Neuronal stem cell (in vitro differentiated cells): ENCODE measurements at regions not wholly inside any gene's neighbourhood (a gene's known extent, or its start where the extent isn't known, plus 50 kb on each side); places are given as distances from the start of the nearest gene placed in this dataset.
A peak's percentile ranks its signal among the peaks of the same experiment; 100 is the strongest.

ENCODE experiments used
- DNase-seq: peaks from one replicate; pipeline ENCODE4 v3.0.0-alpha.2; 2013; ENCODE audit warnings: low spot score
- H2AFZ ChIP-seq: one replicate; pipeline ENCODE4 v1.6.1; 2013; ENCODE audit warnings: mild to moderate bottlenecking, low read length, inconsistent platforms
- H2AK5ac ChIP-seq: 2 replicates; pipeline ENCODE4 v1.6.1; 2013; ENCODE audit warnings: low read depth, mild to moderate bottlenecking, inconsistent platforms, low read length, moderate library complexity, mixed read lengths
- H2BK120ac ChIP-seq: 2 replicates; pipeline ENCODE4 v1.6.1; 2013; ENCODE audit warnings: low read depth, mild to moderate bottlenecking, inconsistent platforms, low read length, moderate library complexity, mixed read lengths
- H2BK12ac ChIP-seq: one replicate; pipeline ENCODE4 v1.6.1; 2013; ENCODE audit warnings: low read length, inconsistent platforms
- H2BK15ac ChIP-seq: 2 replicates; pipeline ENCODE4 v1.6.1; 2013; ENCODE audit warnings: mild to moderate bottlenecking, low read length, inconsistent platforms, mixed read lengths
- H2BK5ac ChIP-seq: one replicate; pipeline ENCODE4 v1.6.1; 2013; ENCODE audit warnings: inconsistent platforms, mild to moderate bottlenecking, low read length, moderate library complexity
- H3K14ac ChIP-seq: one replicate; pipeline ENCODE4 v1.6.1; 2013; ENCODE audit warnings: low read length, inconsistent platforms
- H3K18ac ChIP-seq: 2 replicates; pipeline ENCODE4 v1.6.1; 2013; ENCODE audit warnings: low read length, inconsistent platforms
- H3K23ac ChIP-seq: 2 replicates; pipeline ENCODE4 v1.6.1; 2013; ENCODE audit warnings: low read depth, mild to moderate bottlenecking, mixed read lengths, low read length, inconsistent platforms; ENCODE audit not compliant: poor library complexity
- H3K27ac ChIP-seq: replicated peaks from 3 replicates; pipeline ENCODE4 v1.5.1; 2013; ENCODE audit warnings: low read length, inconsistent platforms
- H3K27me3 ChIP-seq, 3 experiments: 2 replicates each; pipeline ENCODE4 v1.6.1; 2013; ENCODE audit warnings: low read length in 3 of 3, mild to moderate bottlenecking in 2 of 3, inconsistent platforms in 1 of 3, low read depth in 1 of 3, mixed read lengths in 1 of 3, moderate library complexity in 1 of 3; ENCODE audit not compliant: control insufficient read depth in 3 of 3, insufficient read depth in 3 of 3
- H3K36me3 ChIP-seq, 2 donors: replicated peaks in 1 of 2; 2 replicates each; pipeline ENCODE4 v1.6.1; 2013; ENCODE audit warnings: low read length in 2 of 2; ENCODE audit not compliant: control insufficient read depth in 2 of 2, insufficient read depth in 2 of 2
- H3K4ac ChIP-seq: 2 replicates; pipeline ENCODE4 v1.6.1; 2013; ENCODE audit warnings: inconsistent platforms, mild to moderate bottlenecking, low read length, moderate library complexity
- H3K4me1 ChIP-seq, 2 donors: 1 replicate in 1 of 2; 2 replicates in 1 of 2; pipeline ENCODE4 v1.6.1; 2013; ENCODE audit warnings: low read length in 2 of 2, low read depth in 1 of 2; ENCODE audit not compliant: control insufficient read depth in 2 of 2, insufficient read depth in 1 of 2
- H3K4me2 ChIP-seq: one replicate; pipeline ENCODE4 v1.6.1; 2013; ENCODE audit warnings: mild to moderate bottlenecking, low read length, inconsistent platforms; ENCODE audit not compliant: insufficient read depth, poor library complexity, severe bottlenecking
- H3K4me3 ChIP-seq, 2 donors: 2 replicates each; pipeline ENCODE4 v1.5.1; 2013; ENCODE audit warnings: low read length in 2 of 2, mild to moderate bottlenecking in 2 of 2, inconsistent platforms in 1 of 2, moderate library complexity in 1 of 2
- H3K79me1 ChIP-seq: one replicate; pipeline ENCODE4 v1.6.1; 2013; ENCODE audit warnings: low read depth, mild to moderate bottlenecking, inconsistent platforms, low read length, moderate library complexity
- H3K9ac ChIP-seq: one replicate; pipeline ENCODE4 v1.6.1; 2013; ENCODE audit warnings: mild to moderate bottlenecking, low read depth, low read length, inconsistent platforms; ENCODE audit not compliant: poor library complexity
- H3K9me3 ChIP-seq, 2 donors: replicated peaks in 1 of 2; 2 replicates each; pipeline versions ENCODE3 to v1.6.1; 2013; ENCODE audit warnings: low read length in 2 of 2, mild to moderate bottlenecking in 2 of 2, inconsistent platforms in 1 of 2, low read depth in 1 of 2, mixed read lengths in 1 of 2, moderate library complexity in 1 of 2; ENCODE audit not compliant: control insufficient read depth in 2 of 2, insufficient read depth in 1 of 2
- H4K8ac ChIP-seq: one replicate; pipeline ENCODE4 v1.6.1; 2013; ENCODE audit warnings: low read depth, mild to moderate bottlenecking, inconsistent platforms, low read length, moderate library complexity
- H4K91ac ChIP-seq: one replicate; pipeline ENCODE4 v1.6.1; 2013; ENCODE audit warnings: low read length, low read depth, mild to moderate bottlenecking, inconsistent platforms; ENCODE audit not compliant: poor library complexity
- WGBS, 2 donors: extraction: QIAGEN DNeasy Blood & Tissue Kit; methylation state at CpG; one replicate each; pipeline ENCODE4 v1.1.7; 2013; ENCODE audit warnings: missing lambda C conversion rate in 2 of 2, mixed read lengths in 1 of 2; ENCODE audit not compliant: insufficient read length in 2 of 2, insufficient replicate concordance in 1 of 2; ENCODE audit errors: extremely low coverage in 2 of 2; 5-methylcytosine and 5-hydroxymethylcytosine counted together

- no peak overlapping the region for H3K9ac ChIP-seq
- no CpG with 5 or more reads among the region's 1 CpG for WGBS, 2 donors
- DNase-seq: no peak
- H2AFZ ChIP-seq: no peak overlapping the region
- H3K36me3 ChIP-seq: no peaks in the 10 kb centered on the region
- no peak overlapping the region for H2AK5ac ChIP-seq
- no peak overlapping the region for H2BK12ac ChIP-seq
- H3K4ac ChIP-seq: no peak overlapping the region
- H3K27me3 ChIP-seq: no peaks in the 10 kb centered on the region
- no peaks in the 10 kb centered on the region for H3K4me1 ChIP-seq
- no peak overlapping the region for H2BK120ac ChIP-seq
- H2BK5ac ChIP-seq: no peak overlapping the region
- H4K91ac ChIP-seq: no peak overlapping the region
- H3K4me2 ChIP-seq: no peak overlapping the region
- H3K4me3 ChIP-seq: no peak overlapping the region
- no peaks in the 10 kb centered on the region for H3K9me3 ChIP-seq
- H3K14ac ChIP-seq: no peak overlapping the region
- no peak overlapping the region for H3K27ac ChIP-seq
- H3K18ac ChIP-seq: no peak overlapping the region
- H2BK15ac ChIP-seq: no peak overlapping the region
- no peak overlapping the region for H4K8ac ChIP-seq
- H3K79me1 ChIP-seq: no peaks in the 10 kb centered on the region
- no peak overlapping the region for H3K23ac ChIP-seq
Observed at GRCh38 chr9:73347720-73348119, 196.1 kb downstream of the ANXA1 start.

DNA sequence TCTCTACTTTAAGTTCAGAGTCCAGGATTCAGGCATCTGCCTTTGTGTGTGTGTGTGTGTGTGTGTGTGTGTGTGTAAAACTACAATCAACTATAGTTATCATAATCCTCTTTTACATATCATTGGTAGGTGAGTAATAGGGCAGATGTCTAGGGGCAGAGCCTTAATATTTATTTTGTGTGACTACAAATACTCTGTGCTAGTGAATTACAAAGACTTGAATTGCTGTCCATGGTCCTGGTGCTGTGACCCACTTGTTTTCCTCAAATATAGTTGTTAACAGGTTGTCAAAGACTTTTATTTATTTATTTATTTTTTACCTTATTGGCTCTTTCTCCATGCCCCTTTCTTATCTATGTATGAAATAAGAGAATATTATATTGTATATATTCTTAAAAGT, 196.8 kb downstream of the ANXA1 start:
- Histone ChIP-seq H3K4ac (no peak overlapping the region), H3K18ac (no peak overlapping the region), H3K4me3 (no peak overlapping the region), H3K36me3 (no peaks in the 10 kb centered on the region), H2BK120ac (no peak overlapping the region), H3K14ac (no peak overlapping the region), H3K4me2 (no peak overlapping the region), H2AFZ (no peak overlapping the region), H3K27ac (no peak overlapping the region), H4K8ac (no peak overlapping the region), H2BK12ac (no peak overlapping the region), H2AK5ac (no peak overlapping the region), H3K4me1 (no peaks in the 10 kb centered on the region), H3K9ac (no peak overlapping the region), H3K9me3 (no peaks in the 10 kb centered on the region), H3K79me1 (no peaks in the 10 kb centered on the region), H3K23ac (no peak overlapping the region), H3K27me3 (no peaks in the 10 kb centered on the region), H2BK15ac (no peak overlapping the region), H2BK5ac (no peak overlapping the region), H4K91ac (no peak overlapping the region)
- DNase-seq: peak; percentile 8

GRCh38 chr9:73349476-73349875, 197.8 kb downstream of the ANXA1 start:
- no CpG with 5 or more reads among the region's 2 CpGs for WGBS, 2 donors
- Histone ChIP-seq H3K79me1 (no peaks in the 10 kb centered on the region), H3K4me1 (no peaks in the 10 kb centered on the region), H3K27me3 (no peaks in the 10 kb centered on the region), H3K36me3 (no peaks in the 10 kb centered on the region), H3K14ac (no peak overlapping the region), H2BK120ac (no peak overlapping the region), H3K9ac (no peak overlapping the region), H4K8ac (no peak overlapping the region), H4K91ac (no peak overlapping the region), H2BK15ac (no peak overlapping the region), H3K18ac (no peak overlapping the region), H2AK5ac (no peak overlapping the region), H3K4me3 (no peak overlapping the region), H3K27ac (no peak overlapping the region), H2BK5ac (no peak overlapping the region), H2BK12ac (no peak overlapping the region), H2AFZ (no peak overlapping the region), H3K4ac (no peak overlapping the region), H3K23ac (no peak overlapping the region), H3K4me2 (no peak overlapping the region), H3K9me3 (no peaks in the 10 kb centered on the region)
- no peak for DNase-seq

DNA sequence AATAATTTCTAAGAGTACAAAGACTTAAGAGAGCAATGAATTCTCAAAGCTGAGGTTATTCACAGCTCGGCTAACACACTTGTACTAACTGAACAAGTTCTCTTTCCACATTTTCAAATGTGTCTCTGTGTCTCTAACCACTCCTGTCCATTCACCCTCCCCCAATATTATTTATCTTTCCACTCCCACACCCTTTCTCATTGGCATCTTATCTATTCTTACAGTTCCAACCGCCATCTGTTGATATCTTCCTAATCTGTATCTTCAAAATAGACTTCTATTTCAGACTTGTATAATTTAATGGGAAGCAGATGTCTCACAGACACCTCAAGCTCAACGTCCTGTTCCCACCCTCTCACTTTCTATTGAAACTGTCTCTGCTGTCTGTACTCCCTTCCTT, 205.9 kb downstream of the ANXA1 start:
- no peak overlapping the region for H3K27ac ChIP-seq
- H3K4ac ChIP-seq: no peak overlapping the region
- no peak overlapping the region for H4K91ac ChIP-seq
- H3K23ac ChIP-seq: no peak overlapping the region
- no peak overlapping the region for H2BK12ac ChIP-seq
- H3K4me2 ChIP-seq: no peak overlapping the region
- no peaks in the 10 kb centered on the region for H3K36me3 ChIP-seq
- DNase-seq: no peak
- no peaks in the 10 kb centered on the region for H3K9me3 ChIP-seq
- H2AFZ ChIP-seq: no peak overlapping the region
- H4K8ac ChIP-seq: no peak overlapping the region
- H2BK5ac ChIP-seq: no peak overlapping the region
- no peaks in the 10 kb centered on the region for H3K27me3 ChIP-seq
- no peak overlapping the region for H3K14ac ChIP-seq
- no peak overlapping the region for H3K9ac ChIP-seq
- no peak overlapping the region for H2AK5ac ChIP-seq
- no peak overlapping the region for H3K4me3 ChIP-seq
- no peak overlapping the region for H2BK15ac ChIP-seq
- no peak overlapping the region for H3K18ac ChIP-seq
- H3K79me1 ChIP-seq: no peaks in the 10 kb centered on the region
- whole genome bisulfite sequencing, 2 donors: no CpG with 5 or more reads among the region's 3 CpGs
- no peak overlapping the region for H2BK120ac ChIP-seq
- H3K4me1 ChIP-seq: no peaks in the 10 kb centered on the region
